Peyer's patch (tissue), 4 donors: ENCODE measurements at regions not wholly inside any gene's neighbourhood (a gene's known extent, or its start where the extent isn't known, plus 50 kb on each side); places are given as distances from the start of the nearest gene placed in this dataset.

ENCODE experiments used
- DNase-seq, 3 donors: peaks; one replicate each; pipeline ENCODE4 v3.0.0-alpha.2; 2017 to 2019
- H3K27ac ChIP-seq, 4 donors: fragments of 200-600 bp; sonication (generic); one replicate each; pipeline ENCODE4 v1.5.1; 2016 to 2019
- H3K27me3 ChIP-seq, 2 donors: fragments of 200-600 bp; sonication (generic); one replicate each; pipeline ENCODE4 v1.5.1; 2019
- H3K36me3 ChIP-seq, 3 donors: fragments of 200-600 bp; sonication (generic); one replicate each; pipeline ENCODE4 v1.5.1; 2016 to 2019
- H3K4me1 ChIP-seq, 4 donors: fragments of 200-600 bp; sonication (generic); one replicate each; pipeline ENCODE4 v1.5.1; 2016 to 2019
- H3K4me3 ChIP-seq, 4 donors: fragments of 200-600 bp; sonication (generic); 1 replicate in 3 of 4; 2 replicates in 1 of 4; pipeline ENCODE4 v1.5.1; 2016 to 2019; ENCODE audit warnings: mild to moderate bottlenecking in 1 of 4
- H3K9me3 ChIP-seq, 4 donors: fragments of 200-600 bp; sonication (generic); one replicate each; pipeline ENCODE4 v1.5.1; 2016 to 2019; ENCODE audit warnings: mild to moderate bottlenecking in 1 of 4
- CTCF ChIP-seq, 6 experiments: fragments of 450-650 bp in 4 of 6; fragments of 200-600 bp in 2 of 6; sonication (generic) in 1 of 6; IDR thresholded peaks; one replicate each; pipeline ENCODE4 v1.5.1; 2017 to 2019; ENCODE audit warnings: antibody characterized with exemption in 6 of 6, mild to moderate bottlenecking in 3 of 6, moderate library complexity in 1 of 6
- POLR2A ChIP-seq, 2 donors: fragments of 450-650 bp; IDR thresholded peaks; one replicate each; pipeline ENCODE4 v1.5.1; 2017; ENCODE audit warnings: antibody characterized with exemption in 2 of 2, mild to moderate bottlenecking in 2 of 2, moderate library complexity in 2 of 2

DNA sequence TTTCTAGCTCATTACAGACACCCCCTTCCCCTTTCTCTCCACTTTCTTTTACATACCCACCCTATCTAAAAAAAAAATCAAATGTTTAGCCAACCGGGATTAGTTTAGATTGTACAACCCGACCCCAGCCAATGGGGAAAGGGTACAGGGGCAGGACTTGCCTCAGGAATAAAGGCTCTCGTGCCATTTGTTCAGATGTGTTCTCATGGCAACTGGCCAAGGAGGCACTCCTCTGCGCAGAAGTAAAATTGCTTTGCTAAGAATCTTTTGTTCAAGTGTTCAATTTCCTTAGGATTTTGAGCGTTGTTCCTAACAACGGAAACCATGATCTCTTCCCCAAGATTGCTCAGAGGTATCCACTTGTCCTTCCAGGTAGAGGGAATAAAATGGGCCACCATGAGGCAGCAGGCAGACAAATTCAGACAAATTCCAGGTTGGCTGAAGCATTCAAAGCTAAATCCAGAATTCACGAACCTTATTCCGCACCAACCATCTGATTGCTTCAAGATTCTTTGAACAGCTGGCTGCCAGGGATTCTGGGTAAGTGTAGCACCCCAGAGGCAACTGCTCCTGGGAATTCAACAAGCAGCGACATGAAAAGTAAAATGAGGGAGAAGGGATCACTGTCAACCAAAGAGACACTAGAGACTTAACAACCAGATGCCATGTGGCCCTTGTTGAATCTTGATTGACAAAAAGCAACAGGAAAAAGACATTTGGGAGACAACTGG, 431.8 kb downstream of the PREX1 start:
- Histone ChIP-seq H3K27ac (no peak overlapping the region), H3K36me3 (no peaks in the 10 kb centered on the region), H3K9me3 (peaks cover 0 to 8% (median 0%) of the 10 kb centered on the region in 4 donors), H3K4me1 (no peaks in the 10 kb centered on the region), H3K27me3 (no peaks in the 10 kb centered on the region), H3K4me3 (no peak overlapping the region)
- TF ChIP-seq POLR2A (IDR thresholded peaks at IDR 0.05), result no peak
- no peak for TF ChIP-seq CTCF (IDR thresholded peaks at IDR 0.05)
- DNase-seq, result no peak

DNA sequence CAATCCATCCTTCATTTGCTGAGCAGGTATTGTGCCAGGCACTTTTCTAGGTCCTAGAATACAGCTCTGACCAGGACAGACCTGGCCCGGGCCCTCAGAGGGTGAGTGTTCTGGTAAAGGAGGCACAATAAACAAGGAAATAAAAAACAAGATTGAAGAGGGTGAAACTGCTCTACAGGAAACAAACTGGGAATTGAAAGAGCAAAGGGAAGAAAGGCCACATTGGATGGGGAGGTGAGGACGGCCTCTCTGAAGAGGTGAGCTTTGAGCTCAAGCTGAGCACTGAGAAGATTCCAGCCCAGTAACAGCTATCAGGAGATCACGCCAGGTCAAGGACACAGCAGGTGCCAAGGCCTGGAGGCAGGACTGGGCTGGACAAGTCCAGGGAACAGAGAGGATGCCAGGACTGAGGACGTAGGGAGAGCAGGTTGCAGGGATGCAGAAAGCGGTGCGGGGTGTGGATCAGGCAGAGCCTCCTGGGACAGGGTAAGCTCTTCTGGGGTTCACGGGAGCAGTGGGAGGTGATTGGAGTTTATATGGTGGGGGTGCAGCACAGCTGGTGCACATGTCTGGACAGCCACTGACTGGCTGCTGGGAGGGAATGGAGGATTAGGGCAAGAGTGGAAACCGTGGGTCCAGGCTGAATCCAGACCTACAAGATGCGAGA, 433.3 kb downstream of the PREX1 start:
- TF ChIP-seq CTCF (IDR thresholded peaks at IDR 0.05) (no peak), POLR2A (IDR thresholded peaks at IDR 0.05) (no peak)
- Histone ChIP-seq H3K27me3 (no peaks in the 10 kb centered on the region), H3K9me3 (peaks cover 0 to 8% (median 0%) of the 10 kb centered on the region in 4 donors), H3K36me3 (no peaks in the 10 kb centered on the region), H3K27ac (no peak overlapping the region), H3K4me3 (no peak overlapping the region), H3K4me1 (no peaks in the 10 kb centered on the region)
- DNase-seq, result no peak

DNA sequence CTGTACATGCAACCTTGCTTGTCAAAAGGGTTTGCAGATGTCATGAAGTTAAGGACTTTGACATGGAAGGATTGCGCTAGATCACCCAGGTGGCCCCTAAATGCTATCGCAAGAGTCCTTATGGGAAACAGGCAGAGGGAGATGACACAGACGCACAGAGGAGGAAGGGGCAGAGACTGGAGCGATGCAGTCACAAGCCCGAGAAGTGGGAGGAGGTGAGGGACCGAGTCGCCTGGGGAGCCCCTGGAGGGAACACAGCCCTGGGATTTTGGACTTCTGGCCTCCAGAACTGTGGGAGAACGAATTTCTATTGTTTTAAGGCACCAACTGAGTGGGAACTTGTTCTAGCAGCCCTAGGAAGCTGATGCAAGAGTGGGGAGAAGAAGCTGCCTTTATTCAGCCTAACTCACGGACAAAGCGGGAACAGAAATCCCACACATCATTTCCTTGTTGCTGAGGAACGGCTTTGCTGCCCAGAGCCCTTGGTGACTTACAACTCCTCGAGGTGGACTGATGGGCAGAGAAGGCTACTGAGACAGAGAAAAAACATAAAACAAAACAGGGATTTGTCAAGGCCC, 434.0 kb downstream of the PREX1 start:
- H3K9me3 ChIP-seq, result peaks cover 0 to 8% (median 0%) of the 10 kb centered on the region in 4 donors
- TF ChIP-seq POLR2A (IDR thresholded peaks at IDR 0.05), result no peak
- H3K4me3 ChIP-seq, result no peak overlapping the region
- H3K27ac ChIP-seq, result no peak overlapping the region
- no peaks in the 10 kb centered on the region for H3K36me3 ChIP-seq
- no peaks in the 10 kb centered on the region for H3K4me1 ChIP-seq
- DNase-seq, result no peak
- no peaks in the 10 kb centered on the region for H3K27me3 ChIP-seq

GRCh38 chr20:48393311-48393685, 434.5 kb downstream of the PREX1 start:
- no peaks in the 10 kb centered on the region for H3K4me1 ChIP-seq
- DNase-seq, result no peak

DNA sequence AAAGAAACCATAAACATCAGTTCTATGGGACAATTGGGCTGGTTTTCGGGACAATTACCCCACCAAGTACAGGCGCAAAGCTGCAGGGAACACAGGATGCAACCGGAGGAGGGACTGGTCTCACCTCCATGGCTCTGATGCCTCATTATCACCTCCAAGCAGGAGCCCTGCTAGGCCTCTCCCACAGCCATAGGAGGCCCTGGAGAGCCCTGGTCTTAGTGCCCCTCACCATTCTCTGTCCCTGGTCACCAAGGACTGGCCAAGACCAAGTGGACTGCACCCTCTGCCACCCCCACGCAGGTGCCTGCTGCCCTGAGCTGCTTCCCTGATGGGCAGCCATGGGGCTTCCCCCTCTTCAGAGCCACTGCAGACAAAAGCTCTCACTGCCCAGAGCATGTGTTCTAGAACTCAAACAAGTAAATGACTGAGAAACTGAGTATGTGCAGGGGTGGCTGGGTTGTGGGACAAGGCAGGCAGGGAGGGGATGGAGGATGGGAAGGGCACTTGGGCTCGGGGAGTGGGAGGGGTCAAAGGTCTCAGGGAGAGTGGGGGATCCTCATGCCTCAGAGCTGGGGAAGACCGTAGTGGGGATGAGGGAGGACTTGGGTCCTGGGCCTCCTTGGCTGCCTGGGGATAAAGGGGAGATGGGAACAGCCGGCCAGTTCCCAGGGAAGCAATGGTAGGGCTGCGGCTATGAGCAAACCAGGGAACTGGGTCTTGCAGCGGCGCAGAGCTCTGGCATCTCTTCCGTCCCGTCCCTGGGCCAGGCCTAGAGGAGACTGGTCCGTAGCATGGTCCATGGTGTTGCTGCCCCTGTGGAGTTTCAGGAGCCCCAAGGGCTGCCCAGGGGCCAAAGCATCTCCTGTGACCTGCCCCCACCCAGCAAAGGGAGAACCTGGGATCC, 435.1 kb downstream of the PREX1 start:
- no peak for DNase-seq
- Histone ChIP-seq H3K9me3 (peaks cover 0 to 8% (median 0%) of the 10 kb centered on the region in 4 donors), H3K36me3 (no peaks in the 10 kb centered on the region), H3K27ac (no peak overlapping the region), H3K4me1 (no peaks in the 10 kb centered on the region), H3K27me3 (no peaks in the 10 kb centered on the region), H3K4me3 (no peak overlapping the region)
- TF ChIP-seq CTCF (IDR thresholded peaks at IDR 0.05) (no peak), POLR2A (IDR thresholded peaks at IDR 0.05) (no peak)

More at GRCh38 chr20:48393311-48393685, 434.5 kb downstream of the PREX1 start:
- H3K9me3 ChIP-seq, result peaks cover 0 to 8% (median 0%) of the 10 kb centered on the region in 4 donors
- no peaks in the 10 kb centered on the region for H3K27me3 ChIP-seq
- H3K36me3 ChIP-seq, result no peaks in the 10 kb centered on the region
- no peak overlapping the region for H3K4me3 ChIP-seq
- TF ChIP-seq POLR2A (IDR thresholded peaks at IDR 0.05) (no peak), CTCF (IDR thresholded peaks at IDR 0.05) (no peak)
- no peak overlapping the region for H3K27ac ChIP-seq
